SK-N-SH treated with all-trans-retinoic acid at 6 μM for 48 hours (cell line): ENCODE measurements at regions not wholly inside any gene's neighbourhood (a gene's known extent, or its start where the extent isn't known, plus 50 kb on each side); places are given as distances from the start of the nearest gene placed in this dataset.

Experiments used
- BACH2 ChIP-seq: fragments of 250-450 bp; sonication (Bioruptor Pico); IDR thresholded peaks from 2 replicates; pipeline ENCODE4 v1.9.0; 2021; ENCODE audit warnings: mild to moderate bottlenecking, borderline replicate concordance
- GLIS3 ChIP-seq: fragments of 250-450 bp; sonication (Bioruptor Pico); IDR thresholded peaks from 2 replicates; pipeline ENCODE4 v1.5.0; 2020; ENCODE audit warnings: mild to moderate bottlenecking, moderate library complexity
- PATZ1 ChIP-seq: fragments of 250-450 bp; sonication (Bioruptor Pico); IDR thresholded peaks from 2 replicates; pipeline ENCODE4 v1.8.0; 2020; ENCODE audit warnings: mild to moderate bottlenecking, moderate library complexity, borderline replicate concordance
- PPARA ChIP-seq: fragments of 250-450 bp; sonication (Bioruptor Pico); IDR thresholded peaks from 2 replicates; pipeline ENCODE4 v1.5.0; 2020; ENCODE audit warnings: mild to moderate bottlenecking, borderline replicate concordance
- RARB ChIP-seq: fragments of 250-450 bp; sonication (Bioruptor Pico); IDR thresholded peaks from 2 replicates; pipeline ENCODE4 v1.8.0; 2021; ENCODE audit warnings: mild to moderate bottlenecking, moderate library complexity
- TSHZ2 ChIP-seq: fragments of 250-450 bp; sonication (Bioruptor Pico); IDR thresholded peaks from 2 replicates; pipeline ENCODE4 v1.5.0; 2020; ENCODE audit warnings: mild to moderate bottlenecking, moderate library complexity
- ZFP3 ChIP-seq: fragments of 250-450 bp; sonication (Bioruptor Pico); IDR thresholded peaks from 2 replicates; pipeline ENCODE4 v1.5.0; 2020; ENCODE audit warnings: mild to moderate bottlenecking, moderate library complexity
- ZFP30 ChIP-seq: fragments of 450-650 bp; formaldehyde crosslinking; IDR thresholded peaks from 2 replicates; pipeline ENCODE4 v1.5.0; 2022; ENCODE audit warnings: mild to moderate bottlenecking, moderate library complexity
- ZNF565 ChIP-seq: fragments of 450-650 bp; formaldehyde crosslinking; conservative IDR thresholded peaks from 2 replicates; pipeline ENCODE4 v1.5.0; 2020; ENCODE audit warnings: low read depth, mild to moderate bottlenecking, moderate library complexity
- ZNF8 ChIP-seq: fragments of 450-650 bp; formaldehyde crosslinking; IDR thresholded peaks from 2 replicates; pipeline ENCODE4 v1.5.0; 2020; ENCODE audit warnings: mild to moderate bottlenecking, moderate library complexity

- TF ChIP-seq PATZ1 (CRISPR knock-in tag) (no peak), ZFP30 (CRISPR knock-in tag) (no peak), GLIS3 (no peak), PPARA (CRISPR knock-in tag) (no peak), RARB (CRISPR knock-in tag) (no peak), ZNF565 (CRISPR knock-in tag) (no peak), BACH2 (CRISPR knock-in tag) (no peak), ZFP3 (no peak), TSHZ2 (CRISPR knock-in tag) (no peak), ZNF8 (CRISPR knock-in tag) (no peak)
Observed at GRCh38 chr21:24829397-24829796, 777.9 kb downstream of the MRPL39 start.
